ENCODE measurements at regions not wholly inside any gene's neighbourhood (a gene's known extent, or its start where the extent isn't known, plus 50 kb on each side); places are given as distances from the start of the nearest gene placed in this dataset.

DNA sequence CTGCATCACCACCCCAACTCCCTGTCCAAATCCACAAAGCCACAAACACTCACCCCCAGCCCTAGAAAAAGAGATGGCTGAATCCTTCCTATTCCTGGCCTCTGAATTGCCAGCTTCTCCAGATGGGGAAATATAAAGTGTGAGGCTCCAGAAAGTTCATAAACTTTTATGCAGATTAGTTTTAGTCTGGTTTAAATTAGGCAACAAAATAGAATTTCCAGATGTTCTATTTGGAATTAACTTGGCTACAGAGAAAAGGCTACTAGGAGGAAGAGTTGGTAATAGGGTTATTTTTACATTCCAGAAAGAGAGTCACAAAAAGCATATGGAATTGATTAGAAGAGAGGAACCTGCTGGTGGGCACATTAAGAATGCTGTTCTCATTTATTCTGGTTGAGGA lies 56.0 kb downstream of the EN1 start:
- H3K36me3 ChIP-seq (ENCODE audit: control insufficient read depth, insufficient read depth, low read length) = no peaks in the 10 kb centered on the region
- H3K4me3 ChIP-seq (ENCODE audit: low read depth, low read length) = no peak overlapping the region
- no peaks in the 10 kb centered on the region for H3K9me3 ChIP-seq
- H3K4me1 ChIP-seq = no peaks in the 10 kb centered on the region
- intact Hi-C loops (cut with micrococcal nuclease; ENCODE audit: unreplicated experiment) = no loop called here
- no peak overlapping the region for H3K4me3 Mint-ChIP-seq (ENCODE audit: unreplicated experiment)
- H3K27me3 ChIP-seq (replicated peaks; ENCODE audit: control insufficient read depth, insufficient read depth, low read length) = no peaks in the 10 kb centered on the region
- no peaks in the 10 kb centered on the region for H3K4me1 Mint-ChIP-seq (ENCODE audit: low read depth, unreplicated experiment)
- POLR2A ChIA-PET = no interaction called here
- H3K27me3 Mint-ChIP-seq (ENCODE audit: insufficient read depth, unreplicated experiment) = peaks cover 30% of the 10 kb centered on the region
- CTCF ChIA-PET = no interaction called here
- BruUV-seq (replicated peaks) = no TSS peak
- no peak overlapping the region for H3K27ac Mint-ChIP-seq (ENCODE audit: unreplicated experiment)
- no peak for DNase-seq
- H3K9me3 Mint-ChIP-seq (ENCODE audit: unreplicated experiment) = no peaks in the 10 kb centered on the region
- H3K36me3 Mint-ChIP-seq (ENCODE audit: insufficient read depth, unreplicated experiment) = no peaks in the 10 kb centered on the region
- TF ChIP-seq, protein P1, sequence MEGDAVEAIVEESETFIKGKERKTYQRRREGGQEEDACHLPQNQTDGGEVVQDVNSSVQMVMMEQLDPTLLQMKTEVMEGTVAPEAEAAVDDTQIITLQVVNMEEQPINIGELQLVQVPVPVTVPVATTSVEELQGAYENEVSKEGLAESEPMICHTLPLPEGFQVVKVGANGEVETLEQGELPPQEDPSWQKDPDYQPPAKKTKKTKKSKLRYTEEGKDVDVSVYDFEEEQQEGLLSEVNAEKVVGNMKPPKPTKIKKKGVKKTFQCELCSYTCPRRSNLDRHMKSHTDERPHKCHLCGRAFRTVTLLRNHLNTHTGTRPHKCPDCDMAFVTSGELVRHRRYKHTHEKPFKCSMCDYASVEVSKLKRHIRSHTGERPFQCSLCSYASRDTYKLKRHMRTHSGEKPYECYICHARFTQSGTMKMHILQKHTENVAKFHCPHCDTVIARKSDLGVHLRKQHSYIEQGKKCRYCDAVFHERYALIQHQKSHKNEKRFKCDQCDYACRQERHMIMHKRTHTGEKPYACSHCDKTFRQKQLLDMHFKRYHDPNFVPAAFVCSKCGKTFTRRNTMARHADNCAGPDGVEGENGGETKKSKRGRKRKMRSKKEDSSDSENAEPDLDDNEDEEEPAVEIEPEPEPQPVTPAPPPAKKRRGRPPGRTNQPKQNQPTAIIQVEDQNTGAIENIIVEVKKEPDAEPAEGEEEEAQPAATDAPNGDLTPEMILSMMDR (IDR thresholded peaks at IDR 0.05; ENCODE audit: insufficient read depth in 1 of 2, low read depth in 1 of 2, low read length in 1 of 2, severe bottlenecking in 1 of 2, unreplicated experiment in 1 of 2) = no peak

DNA sequence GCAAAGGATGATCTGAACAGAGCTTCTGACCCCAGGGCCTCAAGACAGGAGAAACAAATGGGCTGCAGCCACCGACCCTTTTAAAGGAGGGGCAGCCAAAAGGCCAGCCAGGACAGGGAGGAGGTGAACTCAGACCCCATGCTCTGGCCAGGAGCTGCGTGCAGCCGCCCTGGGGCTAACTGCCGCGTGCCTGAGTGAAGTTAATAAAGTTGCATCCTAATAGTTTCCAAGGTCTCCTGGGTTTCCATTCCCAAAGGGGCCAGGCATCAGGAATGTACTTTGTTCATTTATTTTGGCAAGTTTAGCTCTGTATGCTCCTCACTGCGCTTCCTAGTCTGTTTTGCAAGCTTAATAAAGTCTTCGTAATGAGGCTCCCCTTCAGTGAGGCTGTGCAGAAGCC lies 60.7 kb downstream of the EN1 start:
- peaks cover 6% of the 10 kb centered on the region for H3K4me1 Mint-ChIP-seq (ENCODE audit: low read depth, unreplicated experiment)
- H3K9me3 Mint-ChIP-seq (ENCODE audit: unreplicated experiment) = no peaks in the 10 kb centered on the region
- intact Hi-C loops (cut with micrococcal nuclease; ENCODE audit: unreplicated experiment) = no loop called here
- ChIA-PET POLR2A (no interaction called here), CTCF (no interaction called here)
- H3K27me3 Mint-ChIP-seq (ENCODE audit: insufficient read depth, unreplicated experiment) = peaks cover 11% of the 10 kb centered on the region
- Histone ChIP-seq H3K4me3 (ENCODE audit: low read depth, low read length) (no peak overlapping the region), H3K4me1 (no peaks in the 10 kb centered on the region; the same call in 1 of the 2 replicates), H3K36me3 (ENCODE audit: control insufficient read depth, insufficient read depth, low read length) (no peaks in the 10 kb centered on the region), H3K9me3 (no peaks in the 10 kb centered on the region), H3K27me3 (replicated peaks; ENCODE audit: control insufficient read depth, insufficient read depth, low read length) (no peaks in the 10 kb centered on the region)
- BruUV-seq (replicated peaks) = no TSS peak
- H3K27ac Mint-ChIP-seq (ENCODE audit: unreplicated experiment) = no peak overlapping the region
- no peak overlapping the region for H3K4me3 Mint-ChIP-seq (ENCODE audit: unreplicated experiment)
- TF ChIP-seq, protein P1 (IDR thresholded peaks at IDR 0.05; ENCODE audit: insufficient read depth in 1 of 2, low read depth in 1 of 2, low read length in 1 of 2, severe bottlenecking in 1 of 2, unreplicated experiment in 1 of 2) = no peak
- no peak for DNase-seq
- no peaks in the 10 kb centered on the region for H3K36me3 Mint-ChIP-seq (ENCODE audit: insufficient read depth, unreplicated experiment)

DNA sequence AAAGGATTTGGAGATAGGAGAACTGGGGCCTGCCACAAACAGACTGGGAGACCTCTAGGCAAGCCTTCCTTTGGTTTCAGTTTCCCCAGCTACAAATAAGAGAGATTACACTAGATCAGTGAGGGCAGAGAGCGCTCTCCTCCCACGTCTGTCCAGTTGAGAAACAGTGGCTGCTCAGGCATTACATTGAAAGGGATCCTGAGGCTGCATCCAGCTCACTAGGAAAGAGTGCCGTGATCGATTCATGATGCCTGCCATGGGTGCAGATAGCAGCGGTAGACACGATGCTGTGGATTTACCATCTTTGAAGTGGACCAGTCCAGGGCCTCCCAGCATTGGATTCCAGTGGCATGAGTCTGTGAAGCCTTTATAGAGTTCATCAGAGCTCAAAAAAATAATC lies 62.6 kb downstream of the EN1 start:
- ChIA-PET POLR2A (no interaction called here), CTCF (no interaction called here)
- no peaks in the 10 kb centered on the region for H3K36me3 ChIP-seq (ENCODE audit: control insufficient read depth, insufficient read depth, low read length)
- intact Hi-C loops (cut with micrococcal nuclease; ENCODE audit: unreplicated experiment) = no loop called here
- DNase-seq = no peak
- no peaks in the 10 kb centered on the region for H3K36me3 Mint-ChIP-seq (ENCODE audit: insufficient read depth, unreplicated experiment)
- no TSS peak for BruUV-seq (replicated peaks)
- H3K27me3 Mint-ChIP-seq (ENCODE audit: insufficient read depth, unreplicated experiment) = peaks cover 11% of the 10 kb centered on the region
- H3K4me3 Mint-ChIP-seq (ENCODE audit: unreplicated experiment) = no peak overlapping the region
- H3K4me1 ChIP-seq = no peaks in the 10 kb centered on the region; the same call in 1 of the 2 replicates
- H3K9me3 Mint-ChIP-seq (ENCODE audit: unreplicated experiment) = no peaks in the 10 kb centered on the region
- H3K4me3 ChIP-seq (ENCODE audit: low read depth, low read length) = no peak overlapping the region
- peaks cover 6% of the 10 kb centered on the region for H3K4me1 Mint-ChIP-seq (ENCODE audit: low read depth, unreplicated experiment)
- no peaks in the 10 kb centered on the region for H3K27me3 ChIP-seq (replicated peaks; ENCODE audit: control insufficient read depth, insufficient read depth, low read length)
- TF ChIP-seq, protein P1 (IDR thresholded peaks at IDR 0.05; ENCODE audit: insufficient read depth in 1 of 2, low read depth in 1 of 2, low read length in 1 of 2, severe bottlenecking in 1 of 2, unreplicated experiment in 1 of 2) = no peak
- H3K27ac Mint-ChIP-seq (ENCODE audit: unreplicated experiment) = no peak overlapping the region
- H3K9me3 ChIP-seq = no peaks in the 10 kb centered on the region

All from Caco-2 (cell line).